AG09309 (cell line): ENCODE measurements at regions not wholly inside any gene's neighbourhood (a gene's known extent, or its start where the extent isn't known, plus 50 kb on each side); places are given as distances from the start of the nearest gene placed in this dataset.

ENCODE experiments used
- DNase-seq: peaks from one replicate; pipeline ENCODE4 v3.0.0-alpha.2; 2010; ENCODE audit warnings: low read depth
- H3K4me3 ChIP-seq: 2 replicates; pipeline ENCODE4 v1.5.1; 2011; ENCODE audit warnings: mild to moderate bottlenecking, low read depth, low read length, moderate library complexity; ENCODE audit not compliant: control insufficient read depth
- TF ChIP-seq, protein P1 (sequence below): IDR thresholded peaks from 2 replicates; pipeline ENCODE4 v1.5.1; 2011; ENCODE audit warnings: mild to moderate bottlenecking, low read depth, low read length, inconsistent platforms; ENCODE audit not compliant: insufficient read depth, control insufficient read depth; ENCODE audit errors: missing control alignments

DNA sequence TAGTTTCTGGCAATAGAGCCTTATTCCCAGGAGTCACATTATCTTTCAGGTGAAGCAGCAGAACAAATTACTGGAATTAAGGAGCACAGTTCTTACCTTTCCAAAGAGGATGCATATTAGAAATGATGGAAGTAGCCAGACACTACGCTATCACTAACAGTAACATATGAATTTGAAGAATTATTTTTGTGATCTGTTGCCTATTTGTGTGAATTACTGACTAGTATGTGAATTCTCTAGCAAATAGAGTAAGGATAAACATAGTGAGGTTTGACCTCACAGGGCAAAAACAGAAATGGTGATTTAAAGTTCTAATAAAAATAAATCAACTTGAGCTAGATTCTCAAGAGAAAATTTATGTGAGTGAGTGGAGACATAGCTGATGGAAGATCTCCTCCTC, 1299.3 kb downstream of the XPNPEP1 start:
- no peak for DNase-seq
- TF ChIP-seq, protein P1, sequence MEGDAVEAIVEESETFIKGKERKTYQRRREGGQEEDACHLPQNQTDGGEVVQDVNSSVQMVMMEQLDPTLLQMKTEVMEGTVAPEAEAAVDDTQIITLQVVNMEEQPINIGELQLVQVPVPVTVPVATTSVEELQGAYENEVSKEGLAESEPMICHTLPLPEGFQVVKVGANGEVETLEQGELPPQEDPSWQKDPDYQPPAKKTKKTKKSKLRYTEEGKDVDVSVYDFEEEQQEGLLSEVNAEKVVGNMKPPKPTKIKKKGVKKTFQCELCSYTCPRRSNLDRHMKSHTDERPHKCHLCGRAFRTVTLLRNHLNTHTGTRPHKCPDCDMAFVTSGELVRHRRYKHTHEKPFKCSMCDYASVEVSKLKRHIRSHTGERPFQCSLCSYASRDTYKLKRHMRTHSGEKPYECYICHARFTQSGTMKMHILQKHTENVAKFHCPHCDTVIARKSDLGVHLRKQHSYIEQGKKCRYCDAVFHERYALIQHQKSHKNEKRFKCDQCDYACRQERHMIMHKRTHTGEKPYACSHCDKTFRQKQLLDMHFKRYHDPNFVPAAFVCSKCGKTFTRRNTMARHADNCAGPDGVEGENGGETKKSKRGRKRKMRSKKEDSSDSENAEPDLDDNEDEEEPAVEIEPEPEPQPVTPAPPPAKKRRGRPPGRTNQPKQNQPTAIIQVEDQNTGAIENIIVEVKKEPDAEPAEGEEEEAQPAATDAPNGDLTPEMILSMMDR, result no peak
- no peak overlapping the region for H3K4me3 ChIP-seq

- TF ChIP-seq, protein P1, result no peak
- no peak overlapping the region for H3K4me3 ChIP-seq
- DNase-seq, result no peak
Measured at GRCh38 chr10:108620821-108621534, 1302.3 kb downstream of the XPNPEP1 start.

DNA sequence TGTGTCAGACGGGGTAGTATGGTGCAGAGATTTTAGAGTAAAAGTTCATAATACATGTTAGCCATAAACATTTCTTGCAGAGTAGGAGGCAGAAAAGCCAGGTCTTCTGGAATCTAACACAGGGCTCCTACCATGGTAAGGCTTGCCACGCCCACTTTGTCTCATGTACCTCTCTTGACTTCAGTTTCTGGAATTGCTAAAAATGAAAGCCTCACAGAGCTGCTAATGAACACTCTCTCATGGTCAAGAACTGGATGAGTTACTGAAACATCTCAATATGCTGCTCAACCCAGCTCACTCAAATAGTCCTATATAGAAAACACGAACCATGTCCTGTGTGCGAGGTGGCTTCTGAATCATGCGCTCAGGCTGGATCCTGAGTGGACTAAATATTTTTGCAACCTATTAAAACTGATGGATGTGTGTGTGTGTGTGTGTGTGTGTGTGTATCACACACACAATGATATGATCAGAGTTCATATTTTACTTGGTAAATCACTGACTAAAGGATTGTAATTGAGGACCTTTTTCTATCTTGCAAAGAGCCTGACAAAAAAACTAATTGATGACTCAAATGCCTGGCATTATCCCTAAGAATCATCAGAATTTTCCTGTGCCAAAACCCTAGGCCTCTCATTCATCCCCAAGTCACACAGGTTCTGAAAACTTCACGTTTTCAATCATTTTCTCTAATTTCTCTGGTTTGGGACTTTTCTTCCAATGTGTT, 1306.6 kb downstream of the XPNPEP1 start:
- TF ChIP-seq, protein P1, result no peak
- H3K4me3 ChIP-seq, result no peak overlapping the region
- no peak for DNase-seq

GRCh38 chr10:108615576-108616320, 1307.6 kb downstream of the XPNPEP1 start:
- TF ChIP-seq, protein P1, result no peak
- DNase-seq, result no peak
- no peak overlapping the region for H3K4me3 ChIP-seq

DNA sequence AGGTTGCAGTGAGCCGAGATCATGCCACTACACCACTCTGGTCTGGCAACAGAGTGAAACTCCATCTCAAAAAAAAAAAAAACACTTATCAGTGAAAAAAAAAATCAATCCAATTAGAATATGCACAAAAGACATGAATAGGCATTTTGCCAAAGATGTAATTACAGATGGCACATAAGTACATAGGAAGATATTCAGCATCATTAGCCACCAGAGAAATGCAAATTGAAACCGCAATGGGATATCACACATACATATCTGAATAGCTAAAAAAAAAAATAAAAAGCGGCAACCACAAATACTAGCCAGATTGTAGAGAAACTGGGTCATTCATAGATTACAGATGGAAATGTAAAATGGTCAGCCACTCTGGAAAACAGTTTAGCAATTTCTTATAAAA, 1310.8 kb downstream of the XPNPEP1 start:
- DNase-seq, result no peak
- no peak overlapping the region for H3K4me3 ChIP-seq
- TF ChIP-seq, protein P1, result no peak

DNA sequence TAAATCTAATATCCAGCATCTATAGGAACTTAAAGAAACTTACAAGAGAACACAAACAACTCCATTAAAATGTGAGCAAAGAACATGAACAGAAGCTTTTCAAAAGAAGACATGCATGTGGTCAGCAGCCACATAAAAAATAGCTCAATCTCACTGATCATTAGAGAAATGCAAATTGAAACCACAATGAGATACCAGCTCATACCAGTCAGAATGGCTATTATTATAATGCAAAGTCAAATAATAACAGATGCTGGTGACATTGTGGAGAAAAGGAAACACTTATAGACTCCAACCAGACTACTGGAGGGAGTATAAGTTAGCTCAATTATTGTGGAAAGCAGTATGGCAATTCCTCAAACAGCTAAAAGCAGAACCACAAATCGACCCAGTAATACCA, 1314.5 kb downstream of the XPNPEP1 start:
- DNase-seq, result no peak
- TF ChIP-seq, protein P1, result no peak

More for the DNA sequence above, 1314.5 kb downstream of the XPNPEP1 start:
- no peak overlapping the region for H3K4me3 ChIP-seq
